ENCODE measurements at regions not wholly inside any gene's neighbourhood (a gene's known extent, or its start where the extent isn't known, plus 50 kb on each side); places are given as distances from the start of the nearest gene placed in this dataset.

- H3K27me3 Mint-ChIP-seq = peaks cover 11% of the 10 kb centered on the region
- no peaks in the 10 kb centered on the region for H3K4me1 Mint-ChIP-seq (ENCODE audit: low read depth)
- no peaks in the 10 kb centered on the region for H3K9me3 Mint-ChIP-seq
- H3K4me3 Mint-ChIP-seq = no peak overlapping the region
- no peak overlapping the region for H3K27ac Mint-ChIP-seq
- H3K36me3 Mint-ChIP-seq (ENCODE audit: low read depth) = no peaks in the 10 kb centered on the region
These were observed 120.4 kb upstream of the RAG2 start for GRCh38 chr11:36718451-36718850.

- H3K27me3 Mint-ChIP-seq = peaks cover 24% of the 10 kb centered on the region
- H3K9me3 Mint-ChIP-seq = no peaks in the 10 kb centered on the region
- H3K4me1 Mint-ChIP-seq (ENCODE audit: low read depth) = no peaks in the 10 kb centered on the region
- no peak overlapping the region for H3K4me3 Mint-ChIP-seq
- H3K27ac Mint-ChIP-seq = no peak overlapping the region
- H3K36me3 Mint-ChIP-seq (ENCODE audit: low read depth) = no peaks in the 10 kb centered on the region
These were observed 115.7 kb upstream of the RAG2 start for GRCh38 chr11:36713715-36714114.

- Mint-ChIP-seq H3K4me1 (ENCODE audit: low read depth) (no peaks in the 10 kb centered on the region), H3K9me3 (no peaks in the 10 kb centered on the region), H3K27ac (no peak overlapping the region), H3K27me3 (peaks cover 30% of the 10 kb centered on the region), H3K36me3 (ENCODE audit: low read depth) (no peaks in the 10 kb centered on the region), H3K4me3 (no peak overlapping the region)
These were observed 113.2 kb upstream of the RAG2 start for GRCh38 chr11:36711104-36711825.
